ENCODE measurements at regions not wholly inside any gene's neighbourhood (a gene's known extent, or its start where the extent isn't known, plus 50 kb on each side); places are given as distances from the start of the nearest gene placed in this dataset.

- no peak for TF ChIP-seq HDGF (IDR thresholded peaks at IDR 0.05; ENCODE audit: borderline replicate concordance)
- no peak for TF ChIP-seq ELF4 (IDR thresholded peaks at IDR 0.05)
- no peak for TF ChIP-seq FOXM1 (IDR thresholded peaks at IDR 0.05; ENCODE audit: borderline replicate concordance)
- no peak for TF ChIP-seq SP1 (IDR thresholded peaks at IDR 0.05)
- no peak for TF ChIP-seq SUZ12 (IDR thresholded peaks at IDR 0.05)
- no peak for TF ChIP-seq BHLHE40 (IDR thresholded peaks at IDR 0.05; ENCODE audit: borderline replicate concordance)
- no peak for TF ChIP-seq ARNT (IDR thresholded peaks at IDR 0.05)
- TF ChIP-seq LEF1 (IDR thresholded peaks at IDR 0.05; ENCODE audit: borderline replicate concordance) = no peak
- no peak for TF ChIP-seq NFRKB (IDR thresholded peaks at IDR 0.05)
- no peak for TF ChIP-seq CTBP1 (IDR thresholded peaks at IDR 0.05; ENCODE audit: borderline replicate concordance)
- TF ChIP-seq L3MBTL2 (conservative IDR thresholded peaks at IDR 0.05) = no peak
- no peak for TF ChIP-seq FOXK2 (IDR thresholded peaks at IDR 0.05)
- TF ChIP-seq ZNF384 (IDR thresholded peaks at IDR 0.05) = no peak
- no peak for TF ChIP-seq FOXA1 (IDR thresholded peaks at IDR 0.05)
- no peak for TF ChIP-seq TARDBP (IDR thresholded peaks at IDR 0.05)
- POLR2A ChIA-PET = no interaction called here
These were observed 219.5 kb downstream of the SPCS3 start for GRCh38 chr4:176539091-176539784.

GRCh38 chr4:176539785-176540175 is 220.0 kb downstream of the SPCS3 start:
- CTCF ChIA-PET = no interaction called here

More at GRCh38 chr4:176539091-176539784, 219.5 kb downstream of the SPCS3 start:
- no peak for DNase-seq (ENCODE audit: extremely low spot score)
- CTCF ChIA-PET = interaction anchor here (0.6 kb wide), 1 partner anchor 518 kb away, joined by 6 read pairs; no protein-coding TSS in a partner anchor

DNA sequence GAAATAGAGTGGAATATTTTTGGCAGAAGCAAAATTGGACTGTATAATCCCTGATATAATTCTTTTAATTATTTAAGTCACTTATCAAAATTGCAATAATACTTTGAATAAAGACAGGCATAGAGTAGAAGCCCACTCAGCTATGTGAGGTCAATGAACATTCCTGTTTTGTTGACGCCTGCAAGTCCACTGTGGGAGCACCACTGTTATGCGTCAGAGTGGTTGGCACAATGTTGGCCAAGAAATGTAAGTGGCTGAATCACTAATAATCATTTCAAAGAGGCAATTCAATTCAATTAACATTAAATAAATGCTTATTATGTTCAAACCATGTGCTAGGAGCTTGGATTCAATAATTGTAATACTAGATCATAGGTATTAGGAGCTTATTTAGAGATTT is 221.0 kb downstream of the SPCS3 start:
- POLR2A ChIA-PET = no interaction called here
- DNase-seq (ENCODE audit: extremely low spot score) = no peak
- CTCF ChIA-PET = no interaction called here
- TF ChIP-seq SP1 (IDR thresholded peaks at IDR 0.05) (no peak), FOXA1 (IDR thresholded peaks at IDR 0.05) (no peak), NFRKB (IDR thresholded peaks at IDR 0.05) (no peak), FOXM1 (IDR thresholded peaks at IDR 0.05; ENCODE audit: borderline replicate concordance) (no peak), FOXK2 (IDR thresholded peaks at IDR 0.05) (no peak)

More at GRCh38 chr4:176539785-176540175, 220.0 kb downstream of the SPCS3 start:
- DNase-seq (ENCODE audit: extremely low spot score) = no peak
- POLR2A ChIA-PET = no interaction called here
- TF ChIP-seq TARDBP (IDR thresholded peaks at IDR 0.05) = no peak

GRCh38 chr4:176545872-176546271 is 226.1 kb downstream of the SPCS3 start:
- no peak for DNase-seq (ENCODE audit: extremely low spot score)
- CTCF ChIA-PET = no interaction called here
- POLR2A ChIA-PET = no interaction called here
- TF ChIP-seq ELF4 (IDR thresholded peaks at IDR 0.05) = no peak
- TF ChIP-seq CTBP1 (IDR thresholded peaks at IDR 0.05; ENCODE audit: borderline replicate concordance) = no peak
- TF ChIP-seq FOXA1 (IDR thresholded peaks at IDR 0.05) = no peak
- no peak for TF ChIP-seq LEF1 (IDR thresholded peaks at IDR 0.05; ENCODE audit: borderline replicate concordance)
- no peak for TF ChIP-seq ARNT (IDR thresholded peaks at IDR 0.05)
- no peak for TF ChIP-seq NFRKB (IDR thresholded peaks at IDR 0.05)
- TF ChIP-seq FOXM1 (IDR thresholded peaks at IDR 0.05; ENCODE audit: borderline replicate concordance) = no peak
- TF ChIP-seq SP1 (IDR thresholded peaks at IDR 0.05) = no peak
- TF ChIP-seq L3MBTL2 (conservative IDR thresholded peaks at IDR 0.05) = no peak
- TF ChIP-seq HDGF (IDR thresholded peaks at IDR 0.05; ENCODE audit: borderline replicate concordance) = no peak

DNA sequence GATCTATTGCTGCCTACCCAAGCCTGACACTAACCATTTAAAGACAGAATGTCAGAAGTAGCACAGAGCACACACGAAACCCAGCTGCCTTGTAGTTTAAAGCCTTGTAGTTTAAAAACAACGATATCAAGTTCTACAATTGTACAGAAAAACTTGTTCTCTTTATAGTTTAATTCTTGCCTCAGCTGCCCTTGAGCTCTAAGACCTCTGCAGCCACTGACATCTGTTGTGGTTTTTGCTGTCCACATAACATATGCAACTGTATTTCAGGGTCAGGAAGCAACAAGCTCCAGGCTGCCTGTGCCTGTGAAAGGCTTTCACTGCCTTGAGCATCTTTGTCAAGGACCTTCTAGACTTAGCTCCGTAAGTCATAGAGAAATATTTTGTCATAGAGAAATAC is 227.2 kb downstream of the SPCS3 start:
- POLR2A ChIA-PET = no interaction called here
- DNase-seq (ENCODE audit: extremely low spot score) = no peak
- TF ChIP-seq CTBP1 (IDR thresholded peaks at IDR 0.05; ENCODE audit: borderline replicate concordance) = no peak
- no peak for TF ChIP-seq ELF4 (IDR thresholded peaks at IDR 0.05)
- TF ChIP-seq BHLHE40 (IDR thresholded peaks at IDR 0.05; ENCODE audit: borderline replicate concordance) = no peak
- no peak for TF ChIP-seq NFRKB (IDR thresholded peaks at IDR 0.05)
- TF ChIP-seq SUZ12 (IDR thresholded peaks at IDR 0.05) = no peak
- no peak for TF ChIP-seq ZNF384 (IDR thresholded peaks at IDR 0.05)
- TF ChIP-seq, protein P1, sequence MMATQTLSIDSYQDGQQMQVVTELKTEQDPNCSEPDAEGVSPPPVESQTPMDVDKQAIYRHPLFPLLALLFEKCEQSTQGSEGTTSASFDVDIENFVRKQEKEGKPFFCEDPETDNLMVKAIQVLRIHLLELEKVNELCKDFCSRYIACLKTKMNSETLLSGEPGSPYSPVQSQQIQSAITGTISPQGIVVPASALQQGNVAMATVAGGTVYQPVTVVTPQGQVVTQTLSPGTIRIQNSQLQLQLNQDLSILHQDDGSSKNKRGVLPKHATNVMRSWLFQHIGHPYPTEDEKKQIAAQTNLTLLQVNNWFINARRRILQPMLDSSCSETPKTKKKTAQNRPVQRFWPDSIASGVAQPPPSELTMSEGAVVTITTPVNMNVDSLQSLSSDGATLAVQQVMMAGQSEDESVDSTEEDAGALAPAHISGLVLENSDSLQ (IDR thresholded peaks at IDR 0.05) = no peak
- TF ChIP-seq HDGF (IDR thresholded peaks at IDR 0.05; ENCODE audit: borderline replicate concordance) = no peak
- TF ChIP-seq FOXA1 (IDR thresholded peaks at IDR 0.05) = no peak
- no peak for TF ChIP-seq LEF1 (IDR thresholded peaks at IDR 0.05; ENCODE audit: borderline replicate concordance)
- TF ChIP-seq FOXM1 (IDR thresholded peaks at IDR 0.05; ENCODE audit: borderline replicate concordance) = no peak
- TF ChIP-seq SP1 (IDR thresholded peaks at IDR 0.05) = no peak
- no peak for TF ChIP-seq ARNT (IDR thresholded peaks at IDR 0.05)
- TF ChIP-seq TARDBP (IDR thresholded peaks at IDR 0.05) = no peak
- no peak for TF ChIP-seq L3MBTL2 (conservative IDR thresholded peaks at IDR 0.05)
- TF ChIP-seq FOXK2 (IDR thresholded peaks at IDR 0.05) = no peak
- CTCF ChIA-PET = interaction anchor here (1.3 kb wide), 1 partner anchor 500 kb away, joined by 4 read pairs; no protein-coding TSS in a partner anchor

DNA sequence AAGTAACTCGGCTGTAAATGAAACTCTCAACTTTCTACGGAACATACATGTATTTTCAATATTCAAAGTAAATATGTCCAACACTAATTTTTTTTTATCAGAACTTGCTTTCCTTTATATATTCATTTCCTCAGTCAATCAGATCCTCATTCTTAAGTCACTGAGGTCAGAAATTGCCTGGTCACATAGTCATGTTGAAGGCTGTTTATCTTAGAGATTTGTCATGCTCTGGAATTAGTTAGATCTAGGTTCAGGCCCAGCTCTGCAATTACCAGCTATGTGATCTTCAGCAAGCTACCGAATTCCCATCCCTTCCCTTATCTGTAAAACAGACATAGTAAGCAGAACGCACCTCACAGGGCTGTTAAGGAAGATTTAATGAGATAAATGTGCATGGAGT is 228.8 kb downstream of the SPCS3 start:
- DNase-seq (ENCODE audit: extremely low spot score) = no peak
- ChIA-PET POLR2A (no interaction called here), CTCF (no interaction called here)
- TF ChIP-seq SUZ12 (IDR thresholded peaks at IDR 0.05) (no peak), FOXK2 (IDR thresholded peaks at IDR 0.05) (no peak), FOXA1 (IDR thresholded peaks at IDR 0.05) (no peak), ARNT (IDR thresholded peaks at IDR 0.05) (no peak), NFRKB (IDR thresholded peaks at IDR 0.05) (no peak), ZNF384 (IDR thresholded peaks at IDR 0.05) (no peak), SP1 (IDR thresholded peaks at IDR 0.05) (no peak), L3MBTL2 (conservative IDR thresholded peaks at IDR 0.05) (no peak), TARDBP (IDR thresholded peaks at IDR 0.05) (no peak), CTBP1 (IDR thresholded peaks at IDR 0.05; ENCODE audit: borderline replicate concordance) (no peak)
- TF ChIP-seq, protein P1 (IDR thresholded peaks at IDR 0.05) = no peak

Data from HEK293T (cell line).